H1 (cell line): ENCODE measurements at regions not wholly inside any gene's neighbourhood (a gene's known extent, or its start where the extent isn't known, plus 50 kb on each side); places are given as distances from the start of the nearest gene placed in this dataset.
A peak's percentile ranks its signal among the peaks of the same experiment; 100 is the strongest.
"Not testable (repeated sequence)": the region's sequence is repeated elsewhere in the genome, so short reads cannot be mapped to it uniquely, and the experiment has no call there.

ENCODE experiments used
- CTCF ChIA-PET: fragments of 300-600 bp; sonication (Branson Sonifier 250); formaldehyde crosslinking; loops from one replicate; lab custom pipeline; 2021; ENCODE audit not compliant: partially characterized antibody; lab: Charles Lee
- POLR2A ChIA-PET: fragments of 300-600 bp; sonication (Branson Sonifier 250); formaldehyde crosslinking; loops from one replicate; lab custom pipeline; 2021; ENCODE audit warnings: inconsistent platforms; ENCODE audit not compliant: partially characterized antibody; lab: Charles Lee
- DNase-seq, 2 experiments: peaks; one replicate each; pipeline versions ENCODE4 v3.0.0 to v3.0.0-alpha.2; 2010 to 2022; ENCODE audit warnings: low spot score in 2 of 2, low read depth in 1 of 2, mixed read lengths in 1 of 2
- FAIRE-seq: peaks from 2 replicates; lab custom pipeline; 2011; peaks lifted over from hg19 to GRCh38; lab: Jason Lieb, UNC
- H2AFZ ChIP-seq: 2 replicates; pipeline ENCODE4 v1.8.1; 2012; ENCODE audit warnings: low read length, inconsistent platforms
- H2AK5ac ChIP-seq: 2 replicates; pipeline ENCODE4 v1.6.1; 2013; ENCODE audit warnings: low read depth, low read length
- H2BK120ac ChIP-seq: replicated peaks from 2 replicates; pipeline ENCODE3; 2013; ENCODE audit warnings: low read depth, low read length, inconsistent platforms
- H2BK12ac ChIP-seq: 2 replicates; pipeline ENCODE4 v1.6.1; 2013; ENCODE audit warnings: low read depth, low read length
- H2BK15ac ChIP-seq: 2 replicates; pipeline ENCODE4 v1.6.1; 2013; ENCODE audit warnings: low read length
- H2BK20ac ChIP-seq: 2 replicates; pipeline ENCODE4 v1.6.1; 2013; ENCODE audit warnings: low read length
- H2BK5ac ChIP-seq: 2 replicates; pipeline ENCODE4 v1.6.1; 2013; ENCODE audit warnings: low read depth, low read length
- H3K14ac ChIP-seq: 2 replicates; pipeline ENCODE4 v1.6.1; 2013; ENCODE audit warnings: inconsistent platforms; ENCODE audit not compliant: insufficient read length
- H3K18ac ChIP-seq: 2 replicates; pipeline ENCODE4 v1.6.1; 2013; ENCODE audit warnings: low read length; ENCODE audit errors: extremely low read depth
- H3K23ac ChIP-seq: 2 replicates; pipeline ENCODE4 v1.6.1; 2013; ENCODE audit warnings: inconsistent platforms; ENCODE audit not compliant: insufficient read length
- H3K23me2 ChIP-seq: 2 replicates; pipeline ENCODE4 v1.6.1; 2013; ENCODE audit warnings: low read depth, low read length
- H3K27ac ChIP-seq: 2 replicates; pipeline ENCODE4 v1.6.1; 2011; ENCODE audit warnings: low read depth, low read length, inconsistent platforms
- H3K27me3 ChIP-seq, 4 experiments: replicated peaks in 1 of 4; 1 replicate in 1 of 4; 2 replicates in 3 of 4; pipeline versions ENCODE4 v1.6.1 to v1.8.1; 2011 to 2013; ENCODE audit warnings: low read length in 3 of 4, mild to moderate bottlenecking in 3 of 4, inconsistent platforms in 2 of 4, mixed read lengths in 2 of 4, moderate library complexity in 1 of 4; ENCODE audit not compliant: control insufficient read depth in 3 of 4, insufficient read depth in 3 of 4; ENCODE audit errors: extremely low read depth in 1 of 4
- H3K36me3 ChIP-seq, 4 experiments: 2 replicates each; pipeline versions ENCODE4 v1.6.1 to v1.8.1; 2011 to 2013; ENCODE audit warnings: mild to moderate bottlenecking in 4 of 4, low read length in 3 of 4, moderate library complexity in 2 of 4, control low read depth in 1 of 4, inconsistent platforms in 1 of 4; ENCODE audit not compliant: insufficient read depth in 4 of 4, control insufficient read depth in 2 of 4
- H3K4ac ChIP-seq: replicated peaks from 2 replicates; pipeline ENCODE3; 2013; ENCODE audit warnings: low read length, low read depth, mixed read lengths, inconsistent platforms; ENCODE audit not compliant: insufficient read length
- H3K4me1 ChIP-seq, 4 experiments: replicated peaks in 1 of 4; 1 replicate in 1 of 4; 2 replicates in 3 of 4; pipeline versions ENCODE4 v1.6.1 to v1.8.1; 2011 to 2013; ENCODE audit warnings: low read length in 3 of 4, inconsistent platforms in 2 of 4, mixed read lengths in 1 of 4; ENCODE audit not compliant: insufficient read depth in 4 of 4, control insufficient read depth in 3 of 4
- H3K4me2 ChIP-seq, 2 experiments: 2 replicates each; pipeline versions ENCODE4 v1.6.1 to v1.8.1; 2011 to 2013; ENCODE audit warnings: low read depth in 2 of 2, low read length in 2 of 2, control low read depth in 1 of 2, inconsistent platforms in 1 of 2, mild to moderate bottlenecking in 1 of 2; ENCODE audit not compliant: insufficient read depth in 1 of 2
- H3K4me3 ChIP-seq, 4 experiments: fragments of 200-600, 300-600 bp in 1 of 4; sonication (generic), shearing (Covaris generic), sonication (Bioruptor Twin) in 1 of 4; 2 replicates each; pipeline versions ENCODE4 v1.5.1 to v1.8.1; 2011 to 2016; ENCODE audit warnings: low read length in 4 of 4, low read depth in 3 of 4, control low read depth in 2 of 4, inconsistent platforms in 2 of 4, mild to moderate bottlenecking in 2 of 4, mixed read lengths in 1 of 4, moderate library complexity in 1 of 4; ENCODE audit not compliant: insufficient read depth in 2 of 4; ENCODE audit errors: extremely low read depth in 1 of 4
- H3K56ac ChIP-seq: replicated peaks from 2 replicates; pipeline ENCODE3; 2013; ENCODE audit warnings: low read depth, mild to moderate bottlenecking, mixed read lengths, low read length, inconsistent platforms; ENCODE audit not compliant: insufficient read length
- H3K79me1 ChIP-seq: 2 replicates; pipeline ENCODE4 v1.6.1; 2013; ENCODE audit warnings: low read depth, low read length, control low read depth
- H3K79me2 ChIP-seq, 2 experiments: 2 replicates each; pipeline versions ENCODE4 v1.6.1 to v1.8.1; 2012 to 2013; ENCODE audit warnings: low read length in 2 of 2, mild to moderate bottlenecking in 2 of 2, inconsistent platforms in 1 of 2; ENCODE audit not compliant: insufficient read depth in 2 of 2, control insufficient read depth in 1 of 2
- H3K9ac ChIP-seq, 4 experiments: replicated peaks in 1 of 4; 1 replicate in 1 of 4; 2 replicates in 3 of 4; pipeline versions ENCODE4 v1.6.1 to v1.8.1; 2011 to 2013; ENCODE audit warnings: low read depth in 3 of 4, low read length in 3 of 4, control low read depth in 2 of 4, mild to moderate bottlenecking in 2 of 4, moderate library complexity in 2 of 4, inconsistent platforms in 1 of 4; ENCODE audit errors: extremely low read depth in 1 of 4
- H3K9me3 ChIP-seq, 2 experiments: 2 replicates each; pipeline versions ENCODE4 v1.6.1 to v1.8.1; 2012 to 2013; ENCODE audit warnings: mild to moderate bottlenecking in 2 of 2, moderate library complexity in 2 of 2, control low read depth in 1 of 2, inconsistent platforms in 1 of 2, low read depth in 1 of 2, low read length in 1 of 2, mixed read lengths in 1 of 2; ENCODE audit not compliant: insufficient read depth in 2 of 2
- H4K20me1 ChIP-seq, 2 experiments: replicated peaks in 1 of 2; 2 replicates each; pipeline versions ENCODE3 to v1.8.1; 2011 to 2013; ENCODE audit warnings: inconsistent platforms in 2 of 2, low read length in 2 of 2, mild to moderate bottlenecking in 1 of 2; ENCODE audit not compliant: insufficient read depth in 2 of 2, control insufficient read depth in 1 of 2
- H4K5ac ChIP-seq: 2 replicates; pipeline ENCODE4 v1.6.1; 2013; ENCODE audit warnings: low read length, low read depth, mixed read lengths, inconsistent platforms; ENCODE audit not compliant: insufficient read length
- H4K8ac ChIP-seq: 2 replicates; pipeline ENCODE4 v1.8.0; 2013; ENCODE audit warnings: mild to moderate bottlenecking, moderate library complexity, low read length, inconsistent platforms; ENCODE audit not compliant: insufficient read depth; ENCODE audit errors: extremely low read depth
- H4K91ac ChIP-seq: replicated peaks from 2 replicates; pipeline ENCODE3; 2013; ENCODE audit warnings: low read length, mixed read lengths, inconsistent platforms; ENCODE audit not compliant: insufficient read length
- EP300 ChIP-seq, 2 experiments: IDR thresholded peaks; 1 replicate in 1 of 2; 2 replicates in 1 of 2; pipeline ENCODE4 v1.6.1; 2011 to 2012; ENCODE audit warnings: low read depth in 2 of 2, low read length in 2 of 2, mild to moderate bottlenecking in 2 of 2, borderline replicate concordance in 1 of 2, inconsistent platforms in 1 of 2, moderate library complexity in 1 of 2
- WGBS, 2 experiments: shearing (Covaris generic) in 1 of 2; methylation state at CpG; one replicate each; pipeline versions ENCODE4 v1.1.6 to v1.1.7; 2013 to 2015; ENCODE audit warnings: low lambda C conversion rate in 2 of 2, mixed read lengths in 2 of 2, inconsistent platforms in 1 of 2, low coverage in 1 of 2, missing lambda C conversion rate in 1 of 2; ENCODE audit not compliant: insufficient replicate concordance in 2 of 2, insufficient coverage in 1 of 2, insufficient read length in 1 of 2; ENCODE audit errors: extremely low coverage in 1 of 2, missing lambda C conversion rate in 1 of 2; 5-methylcytosine and 5-hydroxymethylcytosine counted together

DNA sequence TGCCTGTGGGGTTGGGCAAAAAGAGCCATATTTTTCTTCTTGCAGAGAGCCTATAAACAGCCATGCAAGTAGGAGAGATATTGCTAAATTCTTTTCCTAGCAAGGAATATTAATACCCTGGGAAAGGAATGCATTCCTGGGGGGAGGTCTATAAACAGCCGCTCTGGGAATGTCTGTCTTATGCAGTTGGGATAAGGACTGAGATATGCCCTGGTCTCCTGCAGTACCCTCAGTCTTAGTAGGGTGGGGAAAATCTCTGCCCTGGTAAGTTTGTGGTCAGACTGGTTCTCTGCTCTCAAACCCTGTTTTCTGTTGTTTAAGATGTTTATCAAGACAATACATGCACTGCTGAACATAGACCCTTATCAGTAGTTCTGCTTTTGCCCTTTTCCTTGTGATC is 508.3 kb downstream of the IRS1 start:
- H2BK12ac ChIP-seq, FAIRE-seq, H3K27ac ChIP-seq, H3K18ac ChIP-seq, DNase-seq, H2AK5ac ChIP-seq, H4K91ac ChIP-seq, H3K36me3 ChIP-seq, H2AFZ ChIP-seq, H4K20me1 ChIP-seq, H3K56ac ChIP-seq, CTCF ChIA-PET, H2BK120ac ChIP-seq, H3K4ac ChIP-seq, H3K27me3 ChIP-seq, H3K9me3 ChIP-seq, H3K79me2 ChIP-seq, POLR2A ChIA-PET, H3K79me1 ChIP-seq, H3K23me2 ChIP-seq, H3K23ac ChIP-seq, H3K4me3 ChIP-seq, H4K8ac ChIP-seq, H2BK5ac ChIP-seq, H2BK15ac ChIP-seq, H4K5ac ChIP-seq, H3K4me2 ChIP-seq, H3K9ac ChIP-seq, H3K4me1 ChIP-seq, H3K14ac ChIP-seq, H2BK20ac ChIP-seq: not testable (repeated sequence)
- peak in 1 of 2 experiments; percentile 65; a peak in 1 of 3 replicates for TF ChIP-seq EP300 (IDR thresholded peaks at IDR 0.05; ENCODE audit: borderline replicate concordance in 1 of 2, low read depth in 2 of 2, low read length in 2 of 2)
- WGBS, 2 experiments = 90% methylated on average over 1 of the region's 1 CpG; no CpG with 5 or more reads in 1 of the 2 experiments
